ENCODE measurements at regions not wholly inside any gene's neighbourhood (a gene's known extent, or its start where the extent isn't known, plus 50 kb on each side); places are given as distances from the start of the nearest gene placed in this dataset.

DNA sequence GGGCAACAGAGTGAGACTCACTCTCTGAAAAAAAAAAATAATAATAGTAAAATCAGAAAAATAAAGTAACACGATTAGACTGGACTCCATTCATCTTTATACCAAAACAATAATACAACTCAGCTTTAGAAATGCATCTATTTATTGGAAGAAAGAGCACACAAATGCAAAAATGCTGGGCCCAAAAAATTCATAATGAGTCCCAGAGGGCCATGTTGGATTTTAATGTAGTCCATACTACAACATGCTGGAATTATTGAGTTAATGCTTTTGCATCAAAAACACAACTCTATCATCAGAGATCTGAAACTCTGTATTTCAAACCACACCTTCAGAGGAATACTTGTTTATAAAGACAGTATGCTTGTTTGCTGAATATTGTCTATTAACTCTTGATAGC is 1614.7 kb downstream of the STIM2 start:
- no peak for TF ChIP-seq POLR2A (IDR thresholded peaks at IDR 0.05; ENCODE audit: low read length)
- TF ChIP-seq GATA1 (IDR thresholded peaks at IDR 0.05; ENCODE audit: low read depth, low read length): no peak
